B cell (primary cell): ENCODE measurements at regions not wholly inside any gene's neighbourhood (a gene's known extent, or its start where the extent isn't known, plus 50 kb on each side); places are given as distances from the start of the nearest gene placed in this dataset.

Source experiments
- ATAC-seq: fragments of 200-7000 bp; cut with Tn5 transposase; one replicate; pipeline ENCODE4 v1.10.0; 2021; ENCODE audit warnings: low read depth, mild to moderate bottlenecking, moderate number of reproducible peaks, moderate library complexity
- CTCF ChIA-PET: fragments of 350-600 bp; sonication (Branson Sonifier 250); formaldehyde crosslinking; loops from one replicate; lab custom pipeline; 2021; ENCODE audit warnings: antibody characterized with exemption, inconsistent platforms; lab: Charles Lee
- POLR2A ChIA-PET: fragments of 350-600 bp; sonication (Branson Sonifier 250); formaldehyde crosslinking; loops from one replicate; lab custom pipeline; 2021; ENCODE audit warnings: antibody characterized with exemption; lab: Charles Lee
- DNase-seq: peaks from one replicate; pipeline ENCODE4 v3.0.0; 2013
- H2AFZ ChIP-seq: 2 replicates; pipeline ENCODE4 v1.6.1; 2012; ENCODE audit warnings: mild to moderate bottlenecking, low read depth, low read length; ENCODE audit not compliant: insufficient read depth, poor library complexity, severe bottlenecking
- H3K27ac ChIP-seq, 2 donors: 1 replicate in 1 of 2; 2 replicates in 1 of 2; pipeline ENCODE4 v1.5.1; 2012 to 2013; ENCODE audit warnings: low read length in 2 of 2, mild to moderate bottlenecking in 2 of 2, moderate library complexity in 1 of 2
- H3K27me3 ChIP-seq, 4 experiments: fragments of 200-600 bp in 1 of 4; sonication (generic) in 1 of 4; replicated peaks in 1 of 4; 1 replicate in 2 of 4; 2 replicates in 2 of 4; pipeline versions ENCODE4 v1.6.1 to v1.7.0; 2013 to 2016; ENCODE audit warnings: low read length in 3 of 4, mild to moderate bottlenecking in 2 of 4, mixed read lengths in 1 of 4, moderate library complexity in 1 of 4; ENCODE audit not compliant: insufficient read depth in 4 of 4, control insufficient read depth in 3 of 4; ENCODE audit errors: control extremely low read depth in 1 of 4
- H3K36me3 ChIP-seq, 2 experiments: replicated peaks in 1 of 2; 1 replicate in 1 of 2; 2 replicates in 1 of 2; pipeline versions ENCODE4 v1.6.1 to v1.7.1; 2013; ENCODE audit warnings: low read length in 1 of 2; ENCODE audit not compliant: insufficient read depth in 2 of 2, control insufficient read depth in 1 of 2; ENCODE audit errors: control extremely low read depth in 1 of 2, extremely low read depth in 1 of 2
- H3K4me1 ChIP-seq, 2 donors: fragments of 200-600 bp in 1 of 2; sonication (generic) in 1 of 2; 1 replicate in 1 of 2; 2 replicates in 1 of 2; pipeline versions ENCODE4 v1.5.1 to v1.6.1; 2013 to 2017; ENCODE audit warnings: low read length in 2 of 2; ENCODE audit not compliant: control insufficient read depth in 2 of 2, insufficient read depth in 2 of 2
- H3K4me2 ChIP-seq: replicated peaks from 2 replicates; pipeline ENCODE3; 2012; ENCODE audit warnings: mild to moderate bottlenecking, low read depth, low read length; ENCODE audit not compliant: poor library complexity, severe bottlenecking
- H3K4me3 ChIP-seq, 5 experiments: fragments of 200-600 bp in 1 of 5; sonication (generic) in 1 of 5; 1 replicate in 3 of 5; 2 replicates in 2 of 5; pipeline versions ENCODE4 v1.5.1 to v1.7.0; 2011 to 2016; ENCODE audit warnings: low read length in 4 of 5, mild to moderate bottlenecking in 4 of 5, low read depth in 2 of 5, control low read depth in 1 of 5, moderate library complexity in 1 of 5; ENCODE audit not compliant: insufficient read depth in 1 of 5; ENCODE audit errors: control extremely low read depth in 1 of 5, extremely low read depth in 1 of 5
- H3K79me2 ChIP-seq: fragments of 200-600 bp; sonication (generic); one replicate; pipeline ENCODE4 v1.6.0; 2016; ENCODE audit warnings: low read length; ENCODE audit not compliant: control insufficient read depth, insufficient read depth
- H3K9ac ChIP-seq: fragments of 200-600 bp; sonication (generic); 2 replicates; pipeline ENCODE4 v1.6.1; 2017; ENCODE audit warnings: mild to moderate bottlenecking, low read length, moderate library complexity
- H3K9me3 ChIP-seq, 3 donors: one replicate each; pipeline versions ENCODE4 v1.6.1 to v1.7.1; 2013; ENCODE audit warnings: low read length in 2 of 3; ENCODE audit not compliant: control insufficient read depth in 2 of 3, insufficient read depth in 1 of 3; ENCODE audit errors: control extremely low read depth in 1 of 3
- H4K20me1 ChIP-seq: 2 replicates; pipeline ENCODE4 v1.6.0; 2012; ENCODE audit warnings: mild to moderate bottlenecking, low read length; ENCODE audit not compliant: insufficient read depth, control insufficient read depth, poor library complexity, severe bottlenecking
- H3K27ac Mint-ChIP-seq: one replicate; pipeline ENCODE4 v1.8.0; 2021; ENCODE audit warnings: mixed read lengths
- H3K27me3 Mint-ChIP-seq: one replicate; pipeline ENCODE4 v1.8.0; 2021; ENCODE audit warnings: mixed read lengths
- H3K4me1 Mint-ChIP-seq: one replicate; pipeline ENCODE4 v1.8.0; 2021; ENCODE audit warnings: mixed read lengths
- H3K4me3 Mint-ChIP-seq: one replicate; pipeline ENCODE4 v1.8.0; 2021; ENCODE audit warnings: mixed read lengths
- H3K9me3 Mint-ChIP-seq: one replicate; pipeline ENCODE4 v1.8.0; 2022; ENCODE audit warnings: mixed read lengths; ENCODE audit not compliant: insufficient read depth
- EZH2 ChIP-seq: IDR thresholded peaks from 2 replicates; pipeline ENCODE4 v1.6.1; 2012; ENCODE audit warnings: borderline replicate concordance, low read depth, mild to moderate bottlenecking, moderate library complexity, low read length; ENCODE audit not compliant: insufficient read depth, poor library complexity, severe bottlenecking
- WGBS: methylation state at CpG from one replicate; pipeline ENCODE4 v1.1.5; 2013; ENCODE audit warnings: missing lambda C conversion rate; ENCODE audit not compliant: insufficient coverage; 5-methylcytosine and 5-hydroxymethylcytosine counted together
- intact Hi-C: fragments of 100-400 bp; cut with micrococcal nuclease; formaldehyde crosslinking; loops from one replicate; pipeline ENCODE4 v1.10.0; 2022
- TF ChIP-seq, protein P1 (sequence below): fragments of 200-600 bp; IDR thresholded peaks from one replicate; pipeline ENCODE4 v1.8.0; 2022; ENCODE audit warnings: antibody characterized with exemption, mild to moderate bottlenecking

DNA sequence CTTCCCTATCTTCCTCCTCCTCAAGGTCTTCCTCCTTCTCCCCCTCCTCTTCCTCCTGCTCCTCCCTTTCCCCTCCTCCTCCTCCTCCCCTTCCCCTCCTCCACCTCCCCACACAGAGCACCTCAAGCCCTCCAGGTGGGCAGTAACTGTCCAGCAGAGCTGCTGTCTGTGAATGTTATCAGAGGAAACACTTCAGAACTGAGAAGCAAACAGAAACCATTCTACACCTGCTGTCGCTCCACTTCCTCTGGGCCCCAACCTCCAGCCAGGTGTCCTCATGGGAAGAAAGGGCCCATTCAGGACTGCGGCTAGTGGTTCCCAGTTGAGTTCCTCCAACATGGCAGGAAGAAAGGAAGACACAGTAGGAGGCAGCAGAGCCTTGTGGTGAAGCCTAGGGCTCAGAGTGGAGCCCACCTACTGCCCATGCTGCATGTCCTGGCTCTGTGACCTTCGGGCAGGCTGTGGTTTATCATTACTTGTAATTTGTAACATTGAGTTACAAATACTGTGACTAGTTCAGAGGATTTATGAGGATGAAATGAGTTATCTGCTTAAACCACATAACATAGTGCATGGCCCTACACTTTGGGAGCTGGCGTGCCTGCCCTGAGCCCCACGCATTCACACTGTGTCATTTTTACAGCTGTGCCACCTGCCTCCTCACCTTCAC, 165.9 kb upstream of the ID2 start:
- Histone ChIP-seq H3K36me3 (no peaks in the 10 kb centered on the region), H3K4me3 (no peak overlapping the region), H3K4me1 (peaks cover 17 to 23% of the 10 kb centered on the region in 2 donors), H3K27me3 (peaks cover 0 to 43% (median 5%) of the 10 kb centered on the region in 4 experiments), H4K20me1 (no peaks in the 10 kb centered on the region), H3K27ac (no peak overlapping the region), H3K4me2 (peak overlapping the region; percentile 24), H3K9me3 (peaks cover 0 to 28% (median 12%) of the 10 kb centered on the region in 3 donors), H3K79me2 (no peaks in the 10 kb centered on the region), H3K9ac (no peak overlapping the region), H2AFZ (no peak overlapping the region)
- intact Hi-C loops = loop anchor here (2.0 kb wide), 1 partner anchor 29 kb away; no protein-coding TSS in a partner anchor
- ChIA-PET CTCF (no interaction called here), POLR2A (no interaction called here)
- WGBS = 37% methylated on average over 3 of the region's 5 CpGs
- Mint-ChIP-seq H3K27me3 (peaks cover 57% of the 10 kb centered on the region), H3K4me3 (no peak overlapping the region), H3K4me1 (peaks cover 25% of the 10 kb centered on the region), H3K9me3 (peaks cover 9% of the 10 kb centered on the region), H3K27ac (no peak overlapping the region)
- TF ChIP-seq, protein P1, sequence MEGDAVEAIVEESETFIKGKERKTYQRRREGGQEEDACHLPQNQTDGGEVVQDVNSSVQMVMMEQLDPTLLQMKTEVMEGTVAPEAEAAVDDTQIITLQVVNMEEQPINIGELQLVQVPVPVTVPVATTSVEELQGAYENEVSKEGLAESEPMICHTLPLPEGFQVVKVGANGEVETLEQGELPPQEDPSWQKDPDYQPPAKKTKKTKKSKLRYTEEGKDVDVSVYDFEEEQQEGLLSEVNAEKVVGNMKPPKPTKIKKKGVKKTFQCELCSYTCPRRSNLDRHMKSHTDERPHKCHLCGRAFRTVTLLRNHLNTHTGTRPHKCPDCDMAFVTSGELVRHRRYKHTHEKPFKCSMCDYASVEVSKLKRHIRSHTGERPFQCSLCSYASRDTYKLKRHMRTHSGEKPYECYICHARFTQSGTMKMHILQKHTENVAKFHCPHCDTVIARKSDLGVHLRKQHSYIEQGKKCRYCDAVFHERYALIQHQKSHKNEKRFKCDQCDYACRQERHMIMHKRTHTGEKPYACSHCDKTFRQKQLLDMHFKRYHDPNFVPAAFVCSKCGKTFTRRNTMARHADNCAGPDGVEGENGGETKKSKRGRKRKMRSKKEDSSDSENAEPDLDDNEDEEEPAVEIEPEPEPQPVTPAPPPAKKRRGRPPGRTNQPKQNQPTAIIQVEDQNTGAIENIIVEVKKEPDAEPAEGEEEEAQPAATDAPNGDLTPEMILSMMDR = no peak
- no peak for TF ChIP-seq EZH2
- no peak for DNase-seq
- ATAC-seq = no peak

DNA sequence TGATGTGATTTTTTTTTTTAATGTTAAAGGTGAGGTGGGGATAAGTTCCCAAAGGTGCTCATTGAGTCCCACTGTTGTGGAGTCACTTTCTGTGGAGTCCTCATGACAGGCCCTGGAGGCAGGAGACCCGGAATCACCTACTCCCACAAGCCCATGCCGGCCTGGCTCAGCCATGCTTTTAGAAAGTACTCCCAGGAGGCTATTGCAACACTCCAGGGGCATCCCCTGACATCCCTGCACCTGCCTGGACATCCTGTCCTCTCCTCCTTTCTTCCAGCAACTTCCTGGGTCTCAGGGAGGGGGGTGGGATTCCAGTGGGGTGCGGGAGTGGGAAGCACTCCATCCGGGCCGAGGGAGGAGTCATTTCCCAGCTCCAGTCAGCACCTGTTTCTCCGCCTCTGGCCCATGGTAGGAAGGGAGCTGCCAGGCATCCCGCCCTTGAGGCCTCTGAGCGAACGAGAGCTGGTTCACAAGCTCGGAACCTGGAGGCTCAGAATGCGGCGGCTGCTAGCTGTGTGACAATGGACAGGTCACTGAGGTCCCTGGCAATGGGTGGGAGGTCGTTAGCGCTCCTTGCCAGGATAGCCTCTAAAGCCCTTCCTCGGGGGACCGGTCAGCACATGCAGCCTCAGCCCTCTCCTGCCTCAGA, 163.9 kb upstream of the ID2 start:
- Histone ChIP-seq H3K79me2 (no peaks in the 10 kb centered on the region), H3K9me3 (peaks cover 0 to 22% (median 12%) of the 10 kb centered on the region in 3 donors), H2AFZ (no peak overlapping the region), H3K27me3 (peaks cover 0 to 39% (median 1%) of the 10 kb centered on the region in 4 experiments), H3K4me3 (no peak overlapping the region), H3K36me3 (no peaks in the 10 kb centered on the region), H3K4me2 (no peak overlapping the region), H3K27ac (no peak overlapping the region), H3K4me1 (peaks cover 23 to 32% of the 10 kb centered on the region in 2 donors), H4K20me1 (no peaks in the 10 kb centered on the region), H3K9ac (no peak overlapping the region)
- H3K9me3 Mint-ChIP-seq = peaks cover 9% of the 10 kb centered on the region
- H3K4me3 Mint-ChIP-seq = no peak overlapping the region
- ChIA-PET CTCF (no interaction called here), POLR2A (no interaction called here)
- WGBS = 94% methylated on average over 16 of the region's 16 CpGs
- ATAC-seq = no peak
- intact Hi-C loops = no loop called here
- no peak for TF ChIP-seq EZH2
- TF ChIP-seq, protein P1 = no peak
- H3K4me1 Mint-ChIP-seq = peaks cover 32% of the 10 kb centered on the region
- no peak for DNase-seq
- H3K27me3 Mint-ChIP-seq = peaks cover 54% of the 10 kb centered on the region
- no peak overlapping the region for H3K27ac Mint-ChIP-seq
